Prostate gland (tissue), 2 donors: ENCODE measurements at regions not wholly inside any gene's neighbourhood (a gene's known extent, or its start where the extent isn't known, plus 50 kb on each side); places are given as distances from the start of the nearest gene placed in this dataset.

Experiments used
- DNase-seq: peaks from one replicate; pipeline ENCODE4 v3.0.0-alpha.2; 2019; ENCODE audit warnings: low spot score
- H3K27ac ChIP-seq, 2 donors: fragments of 200-600 bp; sonication (generic); 2 replicates each; pipeline ENCODE4 v1.5.1; 2017 to 2019
- H3K27me3 ChIP-seq: fragments of 200-600 bp; sonication (generic); replicated peaks from 2 replicates; pipeline ENCODE4 v1.5.1; 2019; ENCODE audit not compliant: insufficient read depth
- H3K36me3 ChIP-seq, 2 donors: fragments of 200-600 bp; sonication (generic); 1 replicate in 1 of 2; 2 replicates in 1 of 2; pipeline versions ENCODE4 v1.5.1 to v1.8.1; 2017 to 2019
- H3K4me1 ChIP-seq: fragments of 200-600 bp; sonication (generic); replicated peaks from 2 replicates; pipeline ENCODE4 v1.5.1; 2019
- H3K4me3 ChIP-seq, 2 donors: fragments of 200-600 bp; sonication (generic); 2 replicates each; pipeline ENCODE4 v1.5.1; 2017 to 2019
- H3K9me3 ChIP-seq: fragments of 200-600 bp; sonication (generic); 2 replicates; pipeline ENCODE4 v1.5.1; 2017
- POLR2A ChIP-seq: fragments of 450-650 bp; IDR thresholded peaks from one replicate; pipeline ENCODE4 v1.6.1; 2016; ENCODE audit warnings: antibody characterized with exemption, mild to moderate bottlenecking
- POLR2AphosphoS5 ChIP-seq: sonication (generic); formaldehyde crosslinking; IDR thresholded peaks from one replicate; pipeline ENCODE4 v1.6.1; 2017; ENCODE audit warnings: antibody characterized with exemption
- WGBS: methylation state at CpG from one replicate; pipeline ENCODE4 v1.1.5; 2018; 5-methylcytosine and 5-hydroxymethylcytosine counted together
- intact Hi-C: fragments of 100-400 bp; cut with DNase I; formaldehyde crosslinking; loops from one replicate; pipeline ENCODE4 v1.14.2; 2022
- TF ChIP-seq, protein P1 (sequence below), 4 experiments: fragments of 200-600 bp in 2 of 4; fragments of 450-650 bp in 2 of 4; sonication (generic) in 2 of 4; IDR thresholded peaks; 1 replicate in 3 of 4; 2 replicates in 1 of 4; pipeline ENCODE4 v1.5.1; 2016 to 2019; ENCODE audit warnings: antibody characterized with exemption in 4 of 4, mild to moderate bottlenecking in 2 of 4, moderate library complexity in 2 of 4

- Histone ChIP-seq H3K36me3 (no peaks in the 10 kb centered on the region), H3K4me1 (no peaks in the 10 kb centered on the region), H3K9me3 (no peaks in the 10 kb centered on the region), H3K4me3 (no peak overlapping the region), H3K27me3 (no peaks in the 10 kb centered on the region), H3K27ac (no peak overlapping the region)
- TF ChIP-seq POLR2A = no peak
- TF ChIP-seq, protein P1, sequence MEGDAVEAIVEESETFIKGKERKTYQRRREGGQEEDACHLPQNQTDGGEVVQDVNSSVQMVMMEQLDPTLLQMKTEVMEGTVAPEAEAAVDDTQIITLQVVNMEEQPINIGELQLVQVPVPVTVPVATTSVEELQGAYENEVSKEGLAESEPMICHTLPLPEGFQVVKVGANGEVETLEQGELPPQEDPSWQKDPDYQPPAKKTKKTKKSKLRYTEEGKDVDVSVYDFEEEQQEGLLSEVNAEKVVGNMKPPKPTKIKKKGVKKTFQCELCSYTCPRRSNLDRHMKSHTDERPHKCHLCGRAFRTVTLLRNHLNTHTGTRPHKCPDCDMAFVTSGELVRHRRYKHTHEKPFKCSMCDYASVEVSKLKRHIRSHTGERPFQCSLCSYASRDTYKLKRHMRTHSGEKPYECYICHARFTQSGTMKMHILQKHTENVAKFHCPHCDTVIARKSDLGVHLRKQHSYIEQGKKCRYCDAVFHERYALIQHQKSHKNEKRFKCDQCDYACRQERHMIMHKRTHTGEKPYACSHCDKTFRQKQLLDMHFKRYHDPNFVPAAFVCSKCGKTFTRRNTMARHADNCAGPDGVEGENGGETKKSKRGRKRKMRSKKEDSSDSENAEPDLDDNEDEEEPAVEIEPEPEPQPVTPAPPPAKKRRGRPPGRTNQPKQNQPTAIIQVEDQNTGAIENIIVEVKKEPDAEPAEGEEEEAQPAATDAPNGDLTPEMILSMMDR (IDR thresholded peaks at IDR 0.05) = no peak
- no peak for TF ChIP-seq POLR2AphosphoS5
- no peak for DNase-seq
- WGBS = 90% methylated on average over 1 of the region's 1 CpG
- intact Hi-C loops = no loop called here
Observed at GRCh38 chr15:46707452-46707851, 1009.9 kb upstream of the SEMA6D start.

DNA sequence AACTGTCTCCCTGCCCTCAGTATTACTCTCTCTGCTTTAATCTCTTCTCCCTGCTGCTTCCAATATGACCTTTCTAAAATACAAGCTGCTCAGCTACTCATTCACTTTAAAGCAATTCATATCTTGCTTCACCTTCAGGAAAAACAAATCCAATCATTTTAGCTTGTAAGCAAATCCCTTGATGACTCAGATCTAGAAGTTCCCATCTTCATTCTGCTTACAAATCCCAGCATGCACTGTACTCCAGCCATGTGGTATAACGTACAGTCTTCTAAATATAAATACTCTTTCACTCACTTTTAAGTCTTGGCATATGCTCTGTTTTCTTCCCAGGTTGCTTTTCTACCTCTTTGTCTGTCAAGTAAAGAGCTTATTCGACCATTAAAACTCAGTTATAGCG is 1009.1 kb upstream of the SEMA6D start:
- 59% methylated on average over 3 of the region's 3 CpGs for WGBS

DNA sequence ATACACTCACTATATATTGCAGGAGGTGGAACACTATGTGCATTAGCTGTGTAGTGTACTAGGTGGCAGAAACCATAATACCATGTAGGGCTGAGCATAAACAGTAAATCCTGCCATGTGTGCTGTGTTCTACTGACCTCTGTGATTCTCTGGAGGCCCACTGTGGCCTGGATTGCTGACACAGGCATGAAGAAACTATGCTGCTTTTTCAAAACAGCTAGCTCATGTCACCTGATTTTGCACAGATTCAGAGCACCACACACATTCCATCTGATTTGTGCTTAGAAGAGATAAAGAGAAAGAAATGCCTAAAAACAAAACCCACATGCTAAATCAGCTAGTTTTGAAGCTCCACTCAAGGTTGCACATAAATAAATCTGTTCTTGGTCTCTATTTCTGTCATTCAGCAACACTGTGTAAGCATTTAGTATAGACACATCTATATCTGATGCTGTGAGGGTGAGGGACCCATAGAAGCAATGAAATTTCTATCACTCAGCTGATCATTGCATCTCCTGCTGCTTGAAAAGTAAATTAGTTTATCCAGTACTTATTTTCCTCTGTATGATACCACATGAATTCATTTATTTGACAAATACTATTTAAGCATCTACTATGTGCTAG is 1007.7 kb upstream of the SEMA6D start:
- Histone ChIP-seq H3K4me3 (no peak overlapping the region), H3K9me3 (no peaks in the 10 kb centered on the region), H3K27ac (no peak overlapping the region), H3K4me1 (no peaks in the 10 kb centered on the region), H3K36me3 (no peaks in the 10 kb centered on the region), H3K27me3 (no peaks in the 10 kb centered on the region)
- TF ChIP-seq, protein P1 (IDR thresholded peaks at IDR 0.05) = no peak
- TF ChIP-seq POLR2A (no peak), POLR2AphosphoS5 (no peak)
- DNase-seq = no peak
- intact Hi-C loops = no loop called here

More for the DNA sequence above, 1009.1 kb upstream of the SEMA6D start:
- TF ChIP-seq, protein P1 (IDR thresholded peaks at IDR 0.05) = no peak
- TF ChIP-seq POLR2AphosphoS5 (no peak), POLR2A (no peak)
- no peaks in the 10 kb centered on the region for H3K4me1 ChIP-seq
- intact Hi-C loops = no loop called here
- no peaks in the 10 kb centered on the region for H3K27me3 ChIP-seq
- H3K27ac ChIP-seq = no peak overlapping the region
- no peaks in the 10 kb centered on the region for H3K36me3 ChIP-seq
- H3K4me3 ChIP-seq = no peak overlapping the region
- DNase-seq = no peak
- no peaks in the 10 kb centered on the region for H3K9me3 ChIP-seq

- Histone ChIP-seq H3K4me1 (no peaks in the 10 kb centered on the region), H3K4me3 (no peak overlapping the region), H3K36me3 (no peaks in the 10 kb centered on the region), H3K27me3 (no peaks in the 10 kb centered on the region), H3K27ac (no peak overlapping the region), H3K9me3 (no peaks in the 10 kb centered on the region)
- intact Hi-C loops = no loop called here
- TF ChIP-seq, protein P1 (IDR thresholded peaks at IDR 0.05) = no peak
- no peak for TF ChIP-seq POLR2AphosphoS5
- no peak for DNase-seq
- WGBS = 85% methylated on average over 6 of the region's 6 CpGs
Observed at GRCh38 chr15:46710401-46710960, 1006.8 kb upstream of the SEMA6D start.

GRCh38 chr15:46713045-46713444 is 1004.3 kb upstream of the SEMA6D start:
- TF ChIP-seq, protein P1 (IDR thresholded peaks at IDR 0.05) = no peak
- no peak for TF ChIP-seq POLR2A
- no peak for TF ChIP-seq POLR2AphosphoS5
- DNase-seq = no peak
- no peaks in the 10 kb centered on the region for H3K9me3 ChIP-seq
- intact Hi-C loops = no loop called here
- no peak overlapping the region for H3K27ac ChIP-seq
- no peaks in the 10 kb centered on the region for H3K27me3 ChIP-seq
- no peak overlapping the region for H3K4me3 ChIP-seq
- 93% methylated on average over 2 of the region's 2 CpGs for WGBS
- no peaks in the 10 kb centered on the region for H3K4me1 ChIP-seq
- H3K36me3 ChIP-seq = no peaks in the 10 kb centered on the region
